ENCODE measurements at regions not wholly inside any gene's neighbourhood (a gene's known extent, or its start where the extent isn't known, plus 50 kb on each side); places are given as distances from the start of the nearest gene placed in this dataset.
"Not testable (repeated sequence)": the region's sequence is repeated elsewhere in the genome, so short reads cannot be mapped to it uniquely, and the experiment has no call there.

- DNase-seq (ENCODE audit: low read depth in 2 of 2, low spot score in 1 of 2), result no peak
Observed at GRCh38 chr5:4013106-4013898, 417.7 kb downstream of the IRX1 start.

- no peak for DNase-seq (ENCODE audit: low read depth in 2 of 2, low spot score in 1 of 2)
Observed at GRCh38 chr5:4015709-4016108, 420.1 kb downstream of the IRX1 start.

GRCh38 chr5:4017076-4017803 lies 421.6 kb downstream of the IRX1 start:
- DNase-seq (ENCODE audit: low read depth in 2 of 2, low spot score in 1 of 2), result no peak

DNA sequence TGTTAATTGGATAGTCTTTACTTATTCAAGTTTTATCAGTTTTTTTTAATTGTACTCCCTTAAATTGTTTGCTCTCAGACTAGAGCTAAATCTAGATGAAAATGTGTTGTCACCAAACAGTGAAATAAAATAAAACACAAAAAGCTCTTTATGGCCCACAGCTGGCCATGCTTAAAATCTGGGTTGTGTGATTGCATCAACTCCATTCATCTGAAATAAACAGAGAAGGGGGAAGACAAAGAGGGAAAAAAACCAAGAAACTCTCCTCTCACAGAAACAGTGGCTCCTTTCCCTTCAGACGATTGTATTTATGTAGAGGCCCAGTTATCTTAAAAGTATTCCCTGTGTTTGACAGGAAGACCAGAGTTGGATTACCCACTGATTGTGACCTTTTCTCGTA lies 422.4 kb downstream of the IRX1 start:
- no peak for DNase-seq (ENCODE audit: low read depth in 2 of 2, low spot score in 1 of 2)

- no peak for DNase-seq (ENCODE audit: low read depth in 2 of 2, low spot score in 1 of 2)
Observed at GRCh38 chr5:4019009-4019769, 423.6 kb downstream of the IRX1 start.

- no peak for DNase-seq (ENCODE audit: low read depth in 2 of 2, low spot score in 1 of 2)
Observed at GRCh38 chr5:4019841-4020240, 424.2 kb downstream of the IRX1 start.

DNA sequence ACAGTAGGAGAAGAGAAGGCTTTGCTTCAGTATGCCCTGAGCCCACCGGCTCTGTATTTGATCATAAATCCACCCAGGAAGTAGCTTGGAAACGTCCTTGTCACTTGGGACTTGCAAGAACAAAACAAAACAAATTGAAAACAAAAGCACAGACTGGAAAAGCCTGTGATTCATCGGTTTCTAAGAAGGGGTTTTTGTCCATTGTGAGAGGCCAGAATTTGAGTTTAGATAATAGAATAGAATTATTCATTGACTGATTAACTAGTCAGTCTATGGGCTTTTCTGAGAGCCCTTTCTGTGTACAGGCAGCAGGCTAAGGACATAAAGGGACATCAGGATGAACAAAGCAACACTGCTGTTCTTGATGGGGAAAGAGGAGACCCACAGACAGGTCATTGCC lies 424.8 kb downstream of the IRX1 start:
- DNase-seq (ENCODE audit: low read depth in 2 of 2, low spot score in 1 of 2), result no peak

- DNase-seq (ENCODE audit: low read depth in 2 of 2, low spot score in 1 of 2), result no peak
Observed at GRCh38 chr5:4022056-4022670, 426.5 kb downstream of the IRX1 start.

DNA sequence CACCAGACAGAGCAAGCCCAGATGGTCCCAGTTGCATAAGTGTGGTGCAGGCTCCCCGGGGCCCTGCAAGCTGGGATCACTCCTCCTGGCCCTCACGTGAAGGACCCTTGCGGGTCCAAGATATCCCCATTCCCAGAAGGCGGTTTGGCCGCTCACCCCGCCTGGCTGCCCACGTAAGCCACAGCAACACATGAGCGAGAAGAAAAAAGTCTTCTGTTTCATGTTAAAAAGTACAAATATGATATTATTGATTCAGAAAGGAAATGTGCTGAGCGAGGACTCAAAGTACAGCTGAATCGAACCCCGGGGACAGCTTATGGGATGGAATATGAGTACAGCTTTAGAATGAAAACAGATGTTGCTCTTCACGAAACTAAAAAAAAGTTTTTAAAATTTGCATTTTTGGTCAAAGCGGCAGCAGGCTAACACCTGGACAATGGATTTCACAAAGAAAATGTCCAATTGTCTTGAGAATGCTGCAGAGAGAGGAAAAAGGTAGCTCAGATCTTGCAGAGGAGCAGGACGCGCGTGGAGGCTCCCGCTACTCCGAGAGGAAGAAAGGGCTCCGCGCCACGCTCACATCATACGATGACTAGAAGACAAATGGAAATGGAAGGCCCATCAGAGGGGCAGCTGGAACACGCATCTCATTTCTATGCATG lies 427.6 kb downstream of the IRX1 start:
- no peak for DNase-seq (ENCODE audit: low read depth in 2 of 2, low spot score in 1 of 2)

DNA sequence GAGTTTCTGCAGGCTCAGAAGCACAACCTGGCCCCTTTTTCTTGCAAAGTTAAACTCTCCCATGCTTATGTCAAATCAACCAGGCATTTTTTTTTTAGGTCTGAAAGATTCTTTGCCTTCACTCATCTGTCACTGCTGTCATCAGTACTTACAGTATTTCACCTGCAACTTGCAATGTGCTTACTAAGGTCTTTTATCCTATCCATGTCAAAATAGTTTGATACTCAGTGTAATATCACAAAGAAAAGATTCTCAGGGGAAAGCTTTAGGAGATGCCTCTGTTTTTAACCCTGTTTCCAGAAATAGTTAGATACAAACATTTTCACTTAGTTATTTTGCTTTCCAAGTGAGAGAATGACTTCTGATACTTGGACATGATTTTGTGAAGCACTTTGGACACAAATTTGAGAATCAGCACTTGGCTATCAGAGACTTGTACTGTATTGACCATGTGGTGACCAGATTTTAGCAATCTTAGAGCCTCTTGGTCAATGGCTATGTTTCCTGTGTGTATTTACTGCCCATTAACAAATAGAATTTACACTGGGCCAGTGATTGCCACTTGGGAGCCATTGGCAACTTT lies 428.2 kb downstream of the IRX1 start:
- no peak for DNase-seq (ENCODE audit: low read depth in 2 of 2, low spot score in 1 of 2)

DNA sequence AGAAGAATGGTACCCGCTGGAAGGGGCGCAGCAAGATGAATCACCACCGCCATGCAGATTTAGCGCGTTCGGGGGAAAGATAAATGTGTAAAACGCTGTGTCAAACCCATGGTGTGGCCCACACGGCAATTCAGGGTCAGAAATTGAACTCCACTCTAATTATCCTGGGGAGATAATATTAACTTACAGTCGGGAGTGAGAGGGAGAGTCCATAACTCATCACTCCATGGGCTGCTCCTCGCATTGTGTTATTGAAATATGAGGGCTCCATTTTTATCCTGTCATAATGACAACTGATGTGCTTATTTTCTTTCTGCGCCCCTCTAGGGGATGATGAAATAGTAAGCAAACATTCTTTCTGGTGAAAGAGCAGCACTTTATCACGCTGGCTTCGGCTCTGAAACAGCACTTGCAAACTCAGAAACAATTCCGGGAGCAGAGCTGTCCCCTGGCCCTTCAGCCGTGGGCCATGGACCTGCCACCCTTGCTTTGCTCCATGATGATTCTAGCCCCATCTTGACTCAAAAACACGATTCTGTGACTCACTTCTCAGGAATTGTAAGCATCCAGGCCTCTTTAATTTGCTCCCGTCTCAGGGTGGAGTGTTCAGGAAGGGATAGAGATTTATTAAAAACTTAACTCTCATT lies 431.6 kb downstream of the IRX1 start:
- DNase-seq (ENCODE audit: low read depth in 2 of 2, low spot score in 1 of 2), result no peak

DNA sequence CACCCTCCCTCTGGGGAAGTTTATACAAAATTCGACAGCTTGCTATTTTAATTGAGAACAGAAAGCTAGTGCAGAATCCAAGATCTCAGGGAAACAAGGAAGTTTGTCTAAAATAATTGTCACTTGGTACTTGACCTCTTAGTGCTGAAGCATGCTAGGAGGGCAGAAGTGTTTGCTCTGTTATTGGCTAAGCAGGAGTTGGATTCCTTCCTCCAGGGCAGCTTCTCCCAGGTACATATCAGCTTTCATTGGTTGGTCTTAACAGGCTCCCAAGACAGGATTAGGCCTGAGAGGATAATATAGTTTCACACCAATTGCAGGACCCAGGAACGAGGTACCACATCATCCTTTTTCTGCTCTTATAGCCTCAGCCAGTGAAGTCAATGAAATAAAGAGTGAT lies 432.8 kb downstream of the IRX1 start:
- no peak for DNase-seq (ENCODE audit: low read depth in 2 of 2, low spot score in 1 of 2)

- not testable (repeated sequence) for DNase-seq (ENCODE audit: low read depth in 2 of 2, low spot score in 1 of 2)
Observed at GRCh38 chr5:4033546-4033945, 437.9 kb downstream of the IRX1 start.

GRCh38 chr5:4036861-4037260 lies 441.2 kb downstream of the IRX1 start:
- no peak for DNase-seq (ENCODE audit: low read depth in 2 of 2, low spot score in 1 of 2)

DNA sequence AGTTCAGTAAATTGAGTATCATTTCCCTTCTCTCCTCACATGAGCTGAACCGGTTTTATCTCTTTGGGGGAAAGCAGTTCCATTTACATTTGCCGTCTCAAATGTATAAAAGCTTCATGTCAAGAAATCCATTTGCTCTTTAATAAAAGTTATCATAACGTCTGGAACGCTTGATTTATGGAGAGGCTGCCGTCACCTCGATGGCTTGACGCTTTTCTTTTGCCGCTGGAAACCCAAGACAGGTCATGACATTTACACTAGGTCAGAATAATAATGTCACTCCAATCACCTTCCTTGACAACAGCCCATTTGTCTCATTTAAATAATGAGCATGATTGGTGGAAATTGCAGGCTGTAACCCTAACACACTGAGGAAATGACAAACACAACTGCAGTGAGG lies 443.4 kb downstream of the IRX1 start:
- DNase-seq (ENCODE audit: low read depth in 2 of 2, low spot score in 1 of 2), result no peak

GRCh38 chr5:4042311-4042710 lies 446.7 kb downstream of the IRX1 start:
- no peak for DNase-seq (ENCODE audit: low read depth in 2 of 2, low spot score in 1 of 2)

GRCh38 chr5:4043135-4043534 lies 447.5 kb downstream of the IRX1 start:
- DNase-seq (ENCODE audit: low read depth in 2 of 2, low spot score in 1 of 2), result no peak

- DNase-seq (ENCODE audit: low read depth in 2 of 2, low spot score in 1 of 2), result no peak
Observed at GRCh38 chr5:4044881-4045280, 449.2 kb downstream of the IRX1 start.

DNA sequence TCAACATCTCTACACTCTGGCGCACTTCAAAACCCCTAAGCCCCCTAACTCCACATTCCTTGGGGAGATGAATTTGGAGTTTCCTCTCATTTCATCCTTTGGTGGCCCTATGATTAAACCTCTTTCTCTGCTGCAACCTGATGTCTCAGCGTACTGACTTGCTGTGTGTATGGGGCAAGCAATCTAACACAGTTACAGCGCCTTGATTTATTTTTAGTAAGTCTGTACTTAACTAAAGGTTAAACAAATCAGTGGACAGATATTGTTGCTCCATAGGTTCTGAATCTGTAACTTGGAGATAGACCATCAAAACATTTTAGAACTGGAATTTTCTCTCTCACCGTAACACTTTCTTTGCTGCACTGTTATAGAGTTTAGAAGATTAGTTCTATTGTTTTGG lies 452.8 kb downstream of the IRX1 start:
- no peak for DNase-seq (ENCODE audit: low read depth in 2 of 2, low spot score in 1 of 2)

DNA sequence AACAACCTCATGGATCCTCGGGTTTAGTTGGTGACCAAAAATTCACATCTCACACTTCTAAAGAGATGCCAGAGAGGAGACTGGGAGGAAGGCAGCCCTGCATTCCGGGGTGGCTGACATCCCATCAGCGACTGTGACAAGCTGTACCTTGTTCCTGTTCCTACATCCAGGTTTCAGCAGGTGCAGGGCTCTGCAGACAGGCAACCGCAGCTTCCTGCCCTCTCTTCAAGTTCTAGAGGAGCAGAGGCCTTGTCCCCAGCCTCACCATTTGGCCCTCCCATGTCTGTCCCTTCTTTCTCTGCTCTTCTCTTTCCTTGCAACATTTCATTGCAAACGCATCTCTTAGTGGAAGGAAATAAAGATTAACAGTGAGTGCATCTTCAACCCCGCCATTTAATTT lies 454.6 kb downstream of the IRX1 start:
- no peak for DNase-seq (ENCODE audit: low read depth in 2 of 2, low spot score in 1 of 2)

Measured in stimulated activated CD8-positive, alpha-beta memory T cell treated with anti-CD3 and anti-CD28 coated beads, Interleukin-4, amount 100 ng/mL, for 4 hours (primary cell).